ENCODE measurements at regions not wholly inside any gene's neighbourhood (a gene's known extent, or its start where the extent isn't known, plus 50 kb on each side); places are given as distances from the start of the nearest gene placed in this dataset.

- no peak for DNase-seq (ENCODE audit: low read depth in 4 of 4, low spot score in 3 of 4)
Observed at GRCh38 chr1:105914403-105914802, 1142.1 kb upstream of the PRMT6 start.

DNA sequence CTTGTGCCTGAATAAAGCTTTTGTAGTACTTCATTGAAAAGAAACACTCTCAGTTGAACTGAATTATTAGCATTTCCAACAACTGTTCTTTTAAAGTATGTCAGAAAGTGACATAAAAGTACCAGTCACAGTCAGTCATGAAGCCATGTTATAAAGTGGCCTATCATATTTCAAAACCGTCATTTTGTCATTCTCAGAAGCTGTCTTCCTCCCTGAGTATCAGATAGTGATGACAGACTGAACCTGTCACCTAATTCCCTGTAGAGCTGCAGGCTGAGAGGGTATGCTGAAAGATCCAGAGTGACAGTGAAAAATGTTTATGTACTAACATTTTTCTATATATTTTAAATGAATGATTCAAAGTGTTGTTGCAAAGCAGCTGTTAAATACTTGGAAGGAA lies 1121.7 kb upstream of the PRMT6 start:
- no peak for DNase-seq (ENCODE audit: low read depth in 4 of 4, low spot score in 3 of 4)

DNA sequence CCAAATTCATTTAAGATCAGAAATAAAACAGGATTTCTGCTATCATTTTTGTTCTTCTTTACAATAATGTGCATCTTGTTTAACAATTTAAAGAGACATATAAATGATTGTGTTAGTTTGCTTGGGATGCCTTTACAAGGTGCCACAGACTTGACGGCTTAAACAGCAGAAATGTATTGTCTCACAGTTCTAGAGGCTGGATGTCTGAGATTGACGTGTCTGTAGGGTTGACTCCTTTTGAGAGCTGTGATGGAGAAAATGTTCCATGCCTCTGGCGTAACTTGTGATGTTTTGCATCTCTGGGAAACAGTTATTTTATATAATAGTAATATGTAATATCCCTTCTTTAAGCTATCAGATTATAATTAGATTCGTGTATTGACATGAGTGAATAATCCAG lies 1091.6 kb upstream of the PRMT6 start:
- DNase-seq (ENCODE audit: low read depth in 4 of 4, low spot score in 3 of 4) = no peak

DNA sequence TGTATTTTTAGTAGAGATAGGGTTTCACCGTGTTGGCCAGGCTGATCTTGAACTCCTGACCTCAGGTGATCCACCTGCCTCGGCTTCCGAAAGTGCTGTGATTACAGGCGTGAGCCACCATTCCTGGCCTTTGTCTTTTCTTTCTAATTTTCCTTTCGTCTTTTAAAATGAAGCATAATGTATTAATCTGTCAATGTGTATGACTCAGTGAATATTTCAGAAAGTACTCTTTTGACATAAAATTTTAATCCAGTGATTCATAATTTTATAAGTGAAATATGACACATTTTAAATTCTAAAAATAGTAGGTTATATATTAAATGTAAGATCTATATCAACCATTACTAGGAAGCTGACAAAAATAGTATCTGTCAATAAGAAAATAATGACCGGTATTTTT lies 1059.0 kb upstream of the PRMT6 start:
- DNase-seq (ENCODE audit: low read depth in 4 of 4, low spot score in 3 of 4) = no peak

DNA sequence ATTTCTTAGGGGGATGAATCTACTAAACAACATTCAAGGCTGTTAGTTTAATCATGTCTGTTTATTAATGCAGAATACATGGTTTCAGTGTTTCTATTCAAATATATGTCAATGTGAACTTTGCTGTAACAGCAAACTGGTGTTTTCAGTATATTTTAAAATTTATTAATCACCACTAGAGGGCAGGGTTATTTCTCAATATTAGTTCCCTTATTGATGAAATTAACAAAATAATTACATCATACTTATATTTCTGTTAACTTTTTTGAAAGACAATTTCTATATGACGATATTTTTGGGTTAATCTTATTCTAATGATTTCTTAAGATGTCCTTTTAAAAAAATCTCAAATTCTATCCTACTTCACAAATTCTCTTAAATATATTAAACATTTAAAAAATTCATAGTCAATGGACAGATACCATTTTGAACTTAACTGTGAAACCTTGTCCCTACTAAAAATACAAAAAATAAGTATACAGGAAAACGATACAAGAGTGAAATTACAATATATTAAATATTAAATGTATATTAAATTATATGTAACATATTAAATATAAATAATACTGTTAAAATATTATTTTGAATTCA lies 1034.1 kb upstream of the PRMT6 start:
- DNase-seq (ENCODE audit: low read depth in 4 of 4, low spot score in 3 of 4) = no peak

GRCh38 chr1:106027871-106028270 lies 1028.6 kb upstream of the PRMT6 start:
- no peak for DNase-seq (ENCODE audit: low read depth in 4 of 4, low spot score in 3 of 4)

- no peak for DNase-seq (ENCODE audit: low read depth in 4 of 4, low spot score in 3 of 4)
Observed at GRCh38 chr1:106037526-106037925, 1018.9 kb upstream of the PRMT6 start.

DNA sequence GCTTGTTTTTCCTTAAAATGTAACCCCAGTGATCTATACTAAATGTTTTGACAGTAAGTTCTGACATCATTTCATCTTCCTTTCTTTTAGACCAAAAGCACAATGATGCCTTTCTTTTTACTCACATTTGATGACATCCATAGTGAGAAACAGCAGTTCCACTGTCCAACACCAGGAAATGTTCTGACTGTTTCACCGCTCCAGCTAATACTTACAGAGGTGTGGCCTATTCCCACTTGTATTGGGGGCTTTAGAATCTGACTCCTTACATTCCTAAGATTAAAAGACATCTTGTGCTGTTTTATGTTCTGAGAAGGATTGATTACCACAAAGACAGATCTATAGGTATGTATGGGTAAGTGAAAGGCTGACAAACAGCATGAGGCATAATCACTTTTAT lies 1018.2 kb upstream of the PRMT6 start:
- no peak for DNase-seq (ENCODE audit: low read depth in 4 of 4, low spot score in 3 of 4)

- DNase-seq (ENCODE audit: low read depth in 4 of 4, low spot score in 3 of 4) = no peak
Observed at GRCh38 chr1:106043971-106044370, 1012.5 kb upstream of the PRMT6 start.

DNA sequence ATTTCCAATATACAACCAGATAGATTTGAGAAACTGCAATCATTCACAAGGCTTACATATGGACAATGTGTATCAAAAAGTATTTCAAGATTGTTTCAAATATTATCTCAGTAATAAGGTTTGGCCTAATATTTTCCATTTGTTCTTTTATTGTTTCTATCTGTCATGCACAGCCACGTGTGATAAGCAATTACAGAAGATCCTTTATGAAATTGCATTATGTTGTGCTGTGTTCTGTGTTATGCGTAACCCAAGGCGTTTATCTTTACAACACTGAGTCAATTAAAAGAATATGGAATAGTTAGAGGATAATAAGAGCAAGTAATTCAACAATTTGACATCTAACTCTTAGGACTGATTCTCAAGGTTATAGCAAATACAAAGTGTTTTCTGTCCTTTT lies 1009.3 kb upstream of the PRMT6 start:
- no peak for DNase-seq (ENCODE audit: low read depth in 4 of 4, low spot score in 3 of 4)

GRCh38 chr1:106049595-106049994 lies 1006.9 kb upstream of the PRMT6 start:
- DNase-seq (ENCODE audit: low read depth in 4 of 4, low spot score in 3 of 4) = no peak

- no peak for DNase-seq (ENCODE audit: low read depth in 4 of 4, low spot score in 3 of 4)
Observed at GRCh38 chr1:106055855-106056254, 1000.6 kb upstream of the PRMT6 start.

GRCh38 chr1:106061586-106062495 lies 994.6 kb upstream of the PRMT6 start:
- no peak for DNase-seq (ENCODE audit: low read depth in 4 of 4, low spot score in 3 of 4)

DNA sequence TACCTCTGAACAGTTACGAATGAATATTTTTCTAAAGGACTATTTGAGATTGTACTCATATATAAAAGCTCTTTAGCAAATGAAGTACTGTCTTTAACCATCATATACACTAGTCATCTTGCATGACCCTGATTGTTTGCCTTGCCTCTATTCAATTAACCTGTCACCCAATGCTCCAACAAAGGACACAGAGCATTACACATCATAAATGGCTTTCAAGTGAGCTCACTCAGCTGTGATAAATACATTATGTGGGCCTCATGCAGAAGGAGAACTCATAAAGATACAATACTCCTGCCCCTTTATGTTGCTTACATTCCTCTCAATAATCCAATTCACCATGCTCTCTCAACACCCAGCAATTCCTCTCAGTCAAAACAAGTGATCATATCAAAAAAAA lies 993.0 kb upstream of the PRMT6 start:
- no peak for DNase-seq (ENCODE audit: low read depth in 4 of 4, low spot score in 3 of 4)

DNA sequence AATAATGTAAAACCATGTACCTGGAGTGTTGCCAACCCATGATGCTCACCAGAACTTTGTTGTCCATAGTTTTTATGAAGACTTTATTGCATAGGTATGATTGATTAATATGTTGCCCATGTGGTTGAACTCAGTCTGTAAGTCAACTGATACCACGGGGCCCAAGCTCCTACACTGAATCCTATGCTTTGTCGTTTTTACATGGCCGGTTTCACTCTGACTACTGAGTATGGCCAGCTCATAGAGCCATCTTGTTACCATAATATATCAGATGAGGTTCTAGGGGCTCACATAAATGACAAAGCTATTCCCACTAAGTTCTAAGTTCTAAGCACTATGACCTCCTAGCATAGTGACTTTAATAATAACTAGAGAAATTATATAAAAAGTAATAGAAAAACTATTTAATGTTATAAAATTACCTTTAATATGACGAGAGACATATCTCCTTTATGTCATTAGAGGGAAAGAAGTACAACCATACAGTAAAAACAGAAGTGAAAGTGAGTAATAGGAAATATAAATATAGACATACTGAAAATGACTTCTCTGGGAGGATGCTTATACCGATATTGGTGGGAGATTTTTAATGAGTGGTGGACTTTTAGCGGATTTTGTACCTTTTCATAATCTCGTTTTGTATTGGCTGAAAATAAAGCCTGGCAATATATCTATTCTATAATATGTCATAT lies 983.4 kb upstream of the PRMT6 start:
- DNase-seq (ENCODE audit: low read depth in 4 of 4, low spot score in 3 of 4) = no peak

DNA sequence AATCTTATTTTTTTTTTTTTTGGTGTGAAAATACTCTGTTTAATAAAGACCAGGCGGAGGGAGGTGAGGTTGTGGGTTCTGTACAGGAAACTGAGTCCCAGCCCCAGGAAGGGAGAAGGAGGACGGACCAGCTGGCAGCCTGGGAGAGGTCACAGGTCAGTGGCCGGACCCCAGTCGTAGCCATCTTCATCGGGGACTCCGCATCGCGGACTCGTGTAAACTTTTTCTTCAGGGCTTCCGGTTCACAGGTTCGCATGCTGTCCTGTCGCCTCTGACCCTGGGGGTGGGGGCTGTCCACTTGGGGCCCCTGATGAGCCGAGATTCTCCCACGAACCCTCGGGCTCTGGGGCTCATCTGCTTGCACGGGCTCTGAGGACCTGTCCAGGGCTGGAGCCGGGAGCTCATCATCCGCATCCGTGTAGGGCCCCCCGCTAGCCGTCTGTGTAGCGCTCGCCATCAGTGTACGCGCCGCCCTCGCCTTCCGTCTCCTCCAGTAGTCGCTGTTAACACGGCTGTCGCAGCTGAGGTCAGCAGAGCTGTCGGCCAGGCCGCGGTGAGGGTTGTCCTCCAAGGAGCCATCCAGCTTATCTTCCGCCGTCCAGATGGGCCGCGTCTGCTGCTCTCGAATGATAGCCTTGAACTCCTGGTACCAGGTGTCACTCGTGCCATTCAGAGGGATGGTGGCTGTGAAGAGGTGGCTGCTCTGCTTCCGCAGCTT lies 975.7 kb upstream of the PRMT6 start:
- no peak for DNase-seq (ENCODE audit: low read depth in 4 of 4, low spot score in 3 of 4)

DNA sequence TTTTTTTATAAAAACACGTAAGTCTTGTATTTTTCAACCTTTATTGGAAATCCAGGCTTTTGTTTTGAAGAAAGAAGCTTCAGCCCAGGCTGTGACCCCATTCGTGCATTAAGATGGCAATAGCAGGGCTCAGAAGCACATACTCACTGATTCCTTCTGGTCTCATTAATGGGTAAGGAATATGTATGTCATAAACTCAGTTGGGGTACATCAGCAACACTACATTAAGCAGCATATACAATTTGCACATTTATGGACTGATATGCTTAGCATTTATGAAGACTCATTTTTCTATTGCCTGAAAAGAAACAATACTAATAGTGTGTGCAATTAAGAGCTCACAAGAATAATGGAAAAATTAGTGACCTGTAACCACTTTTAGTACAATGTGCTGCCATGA lies 945.4 kb upstream of the PRMT6 start:
- DNase-seq (ENCODE audit: low read depth in 4 of 4, low spot score in 3 of 4) = no peak

DNA sequence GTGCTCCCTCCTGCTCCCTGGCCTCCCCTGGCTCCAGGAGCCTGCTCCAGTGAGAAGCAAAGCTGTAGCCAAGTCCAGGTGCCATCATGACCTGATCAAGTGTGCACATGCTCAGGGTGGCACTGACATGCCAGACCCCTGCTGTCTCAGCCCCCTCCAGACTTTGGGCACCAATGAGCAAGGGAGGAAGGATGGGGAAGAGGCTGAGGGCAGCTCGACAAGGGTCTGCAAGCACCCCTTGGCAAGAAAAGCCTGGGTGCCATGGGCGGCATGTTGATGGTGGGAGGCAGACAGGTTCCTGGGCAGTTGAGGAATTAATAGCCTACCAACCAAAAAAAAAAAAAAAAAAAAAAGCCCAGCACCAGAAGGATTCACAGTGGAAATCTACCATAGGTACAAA lies 942.6 kb upstream of the PRMT6 start:
- no peak for DNase-seq (ENCODE audit: low read depth in 4 of 4, low spot score in 3 of 4)

DNA sequence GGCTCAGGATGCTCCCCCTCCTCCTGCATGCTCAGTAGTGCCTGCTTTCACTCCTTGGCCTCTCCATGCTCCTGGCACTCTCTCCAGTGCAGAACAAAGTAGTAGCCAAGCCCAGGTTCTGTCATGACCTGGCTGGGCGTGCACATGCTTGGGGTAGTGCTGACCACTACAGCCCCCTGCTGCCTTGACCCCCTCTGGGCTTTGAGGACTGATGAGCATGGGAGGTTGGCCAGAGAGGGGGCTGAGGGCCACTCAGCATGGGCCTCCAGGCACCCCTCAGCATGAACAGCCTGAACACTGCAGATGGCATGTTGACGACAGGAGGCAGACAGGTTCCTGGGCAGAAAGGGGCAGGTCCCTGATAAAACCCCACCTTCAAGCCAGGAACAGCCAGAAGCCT lies 935.7 kb upstream of the PRMT6 start:
- DNase-seq (ENCODE audit: low read depth in 4 of 4, low spot score in 3 of 4) = no peak

GRCh38 chr1:106121728-106122127 lies 934.7 kb upstream of the PRMT6 start:
- no peak for DNase-seq (ENCODE audit: low read depth in 4 of 4, low spot score in 3 of 4)

DNA sequence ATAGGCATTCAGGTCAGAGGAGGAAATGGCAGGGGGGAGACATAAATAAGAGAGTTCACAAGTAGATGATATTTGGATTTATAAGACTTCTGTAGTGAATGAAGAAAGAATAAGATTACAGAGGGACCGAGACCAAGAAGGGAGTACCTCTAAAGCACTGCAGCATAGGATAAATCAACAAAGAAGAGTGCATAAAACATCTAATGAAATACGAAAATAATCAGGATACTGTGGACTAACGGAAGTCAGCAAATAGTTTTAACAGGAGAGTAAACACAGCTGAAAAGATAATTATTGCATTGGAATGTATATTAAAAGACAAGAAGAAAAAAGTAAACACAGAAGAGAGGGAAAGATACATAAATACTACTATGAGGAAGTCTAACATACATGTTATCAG lies 921.9 kb upstream of the PRMT6 start:
- no peak for DNase-seq (ENCODE audit: low read depth in 4 of 4, low spot score in 3 of 4)

All from left renal pelvis (tissue), 4 donors.